GM18505 (cell line): ENCODE measurements at regions not wholly inside any gene's neighbourhood (a gene's known extent, or its start where the extent isn't known, plus 50 kb on each side); places are given as distances from the start of the nearest gene placed in this dataset.

Experiments used
- ATAC-seq: cut with Tn5 transposase; IDR thresholded peaks from one replicate; pipeline ENCODE4 v1.9.1; 2021; ENCODE audit not compliant: unreplicated experiment
- POLR2A ChIP-seq: IDR thresholded peaks from 4 replicates; pipeline ENCODE4 v1.6.1; 2011; ENCODE audit warnings: borderline replicate concordance; ENCODE audit not compliant: insufficient read depth, insufficient read length; ENCODE audit errors: extremely low read depth

DNA sequence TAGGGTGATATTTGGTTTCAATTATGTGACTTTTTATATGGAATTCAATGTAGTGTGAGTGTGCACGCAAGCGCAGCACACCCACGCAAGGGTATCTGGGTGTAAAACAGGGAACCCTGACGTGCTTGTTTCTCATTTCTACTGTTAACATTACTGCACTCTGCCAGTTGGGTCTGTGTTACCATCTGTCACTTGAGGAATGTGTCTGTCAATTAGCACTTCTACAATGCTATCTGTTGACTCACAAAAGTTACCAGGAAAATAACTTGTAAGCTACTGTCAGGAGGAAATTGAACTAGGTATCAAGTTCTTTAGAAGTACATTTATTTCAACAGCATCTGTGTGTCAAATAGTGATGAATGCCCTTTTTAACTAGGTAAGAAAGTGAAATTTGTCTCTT, 695.5 kb upstream of the LRFN5 start:
- TF ChIP-seq POLR2A: no peak
- no peak for ATAC-seq

- TF ChIP-seq POLR2A: no peak
These were observed 696.8 kb upstream of the LRFN5 start for GRCh38 chr14:40909906-40910305.

GRCh38 chr14:40903709-40904108, 703.0 kb upstream of the LRFN5 start:
- ATAC-seq: no peak
- no peak for TF ChIP-seq POLR2A

More at GRCh38 chr14:40909906-40910305, 696.8 kb upstream of the LRFN5 start:
- no peak for ATAC-seq

- TF ChIP-seq POLR2A: no peak
- no peak for ATAC-seq
These were observed 707.2 kb upstream of the LRFN5 start for GRCh38 chr14:40899435-40899834.

- ATAC-seq: no peak
- no peak for TF ChIP-seq POLR2A
These were observed 711.8 kb upstream of the LRFN5 start for GRCh38 chr14:40894846-40895245.

DNA sequence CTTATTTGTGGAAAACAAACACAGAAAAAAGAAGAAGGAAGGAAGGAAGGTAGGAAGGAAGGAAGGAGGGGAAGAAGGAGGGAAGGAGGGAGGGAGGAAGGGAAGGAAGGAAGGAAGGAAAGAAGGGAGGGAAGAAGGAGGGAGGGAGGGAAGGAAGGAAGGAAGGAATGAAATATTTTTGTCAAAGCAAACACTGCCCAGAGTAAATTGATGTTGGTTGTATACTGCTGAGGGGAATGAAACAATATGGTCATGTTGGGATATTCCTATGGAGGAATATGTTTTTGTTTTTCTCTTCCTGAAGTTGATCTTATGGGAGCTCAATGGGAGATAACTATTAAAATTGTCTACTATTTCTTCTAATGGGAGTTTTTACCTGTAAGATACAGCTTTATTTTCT, 717.5 kb upstream of the LRFN5 start:
- ATAC-seq: no peak
- no peak for TF ChIP-seq POLR2A

DNA sequence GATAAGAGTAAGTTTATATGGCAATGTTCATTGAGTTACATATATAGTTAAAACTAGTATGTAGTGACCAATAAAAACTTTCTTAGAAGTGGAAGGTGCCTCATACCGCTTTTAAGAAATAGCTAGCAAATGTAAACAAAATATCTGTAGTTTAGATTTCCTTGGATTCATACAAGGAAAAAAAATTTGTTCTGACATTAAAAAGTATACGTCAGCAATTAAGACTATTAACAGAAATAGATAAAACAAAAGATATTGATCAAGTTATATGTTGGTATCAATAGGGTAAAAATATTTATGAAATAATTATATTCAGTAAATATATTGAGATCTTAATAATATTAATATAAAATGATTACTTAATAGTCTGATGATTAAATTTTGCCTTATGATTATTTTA, 718.8 kb upstream of the LRFN5 start:
- no peak for ATAC-seq
- no peak for TF ChIP-seq POLR2A

- no peak for TF ChIP-seq POLR2A
- ATAC-seq: no peak
These were observed 736.4 kb upstream of the LRFN5 start for GRCh38 chr14:40870252-40870651.

GRCh38 chr14:40859055-40859454, 747.6 kb upstream of the LRFN5 start:
- no peak for TF ChIP-seq POLR2A
- ATAC-seq: no peak

GRCh38 chr14:40855343-40855742, 751.3 kb upstream of the LRFN5 start:
- no peak for ATAC-seq
- no peak for TF ChIP-seq POLR2A

- no peak for ATAC-seq
- no peak for TF ChIP-seq POLR2A
These were observed 756.5 kb upstream of the LRFN5 start for GRCh38 chr14:40850191-40850590.

GRCh38 chr14:40847480-40847879, 759.2 kb upstream of the LRFN5 start:
- no peak for TF ChIP-seq POLR2A
- ATAC-seq: no peak

DNA sequence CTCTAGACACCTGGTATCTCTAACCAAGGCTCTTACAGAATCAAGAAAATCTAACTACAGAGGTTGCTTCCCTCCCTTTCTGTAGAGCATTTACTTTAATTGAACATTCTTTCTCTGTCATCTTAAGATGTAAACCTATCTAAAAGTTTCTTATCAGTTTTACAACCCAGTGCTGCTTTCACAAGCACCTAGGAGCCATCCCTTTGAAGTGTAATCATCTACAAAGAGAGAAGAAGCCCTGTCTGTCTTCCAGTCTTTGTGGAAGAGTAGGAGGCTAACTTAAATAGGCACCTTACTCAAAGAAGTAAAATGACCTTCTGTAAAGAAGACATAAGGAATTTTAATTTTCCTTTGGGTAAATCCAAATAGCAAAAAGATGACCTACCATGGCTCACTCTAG, 763.9 kb upstream of the LRFN5 start:
- ATAC-seq: no peak
- TF ChIP-seq POLR2A: no peak

DNA sequence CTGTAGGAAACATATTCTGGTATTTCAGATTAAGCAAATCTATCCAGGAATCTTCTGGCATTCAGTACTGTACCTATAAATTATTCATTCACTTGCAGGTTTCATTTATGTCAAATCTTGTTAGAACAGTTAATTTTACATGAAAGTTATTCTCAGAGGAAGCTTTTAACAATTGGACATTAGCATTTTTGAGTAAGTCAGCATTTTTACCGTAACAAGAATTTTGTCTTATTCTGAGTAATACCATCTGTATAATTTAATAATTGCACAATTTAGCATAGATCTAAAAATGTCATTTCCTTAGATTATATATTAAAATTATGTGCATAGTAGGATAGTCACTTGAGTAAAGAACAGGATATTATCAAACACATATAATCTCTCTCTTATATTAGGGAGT, 764.8 kb upstream of the LRFN5 start:
- no peak for TF ChIP-seq POLR2A
- ATAC-seq: no peak

GRCh38 chr14:40838601-40839000, 768.1 kb upstream of the LRFN5 start:
- TF ChIP-seq POLR2A: no peak
- no peak for ATAC-seq
